CMK (cell line): ENCODE measurements at regions not wholly inside any gene's neighbourhood (a gene's known extent, or its start where the extent isn't known, plus 50 kb on each side); places are given as distances from the start of the nearest gene placed in this dataset.

Source experiments
- DNase-seq: peaks from one replicate; pipeline ENCODE4 v3.0.0-alpha.2; 2010; ENCODE audit warnings: low read depth

- no peak for DNase-seq
Observed at GRCh38 chr2:103103678-103104077, 341.8 kb downstream of the TMEM182 start.

- no peak for DNase-seq
Observed at GRCh38 chr2:103119352-103119751, 357.5 kb downstream of the TMEM182 start.

- no peak for DNase-seq
Observed at GRCh38 chr2:103121106-103121505, 359.3 kb downstream of the TMEM182 start.

GRCh38 chr2:103123516-103123915 is 361.7 kb downstream of the TMEM182 start:
- no peak for DNase-seq

- DNase-seq = no peak
Observed at GRCh38 chr2:103130857-103131256, 369.0 kb downstream of the TMEM182 start.

GRCh38 chr2:103132536-103133217 is 370.8 kb downstream of the TMEM182 start:
- DNase-seq = no peak

GRCh38 chr2:103135679-103136078 is 373.8 kb downstream of the TMEM182 start:
- no peak for DNase-seq

- no peak for DNase-seq
Observed at GRCh38 chr2:103138123-103138901, 376.5 kb downstream of the TMEM182 start.

- DNase-seq = no peak
Observed at GRCh38 chr2:103139628-103140268, 377.9 kb downstream of the TMEM182 start.

GRCh38 chr2:103144837-103145236 is 383.0 kb downstream of the TMEM182 start:
- DNase-seq = no peak

GRCh38 chr2:103145739-103146138 is 383.9 kb downstream of the TMEM182 start:
- DNase-seq = no peak

- DNase-seq = no peak
Observed at GRCh38 chr2:103151046-103151445, 389.2 kb downstream of the TMEM182 start.

GRCh38 chr2:103152556-103152955 is 390.7 kb downstream of the TMEM182 start:
- no peak for DNase-seq

GRCh38 chr2:103153580-103154284 is 391.9 kb downstream of the TMEM182 start:
- no peak for DNase-seq

GRCh38 chr2:103155308-103155707 is 393.5 kb downstream of the TMEM182 start:
- no peak for DNase-seq

GRCh38 chr2:103159018-103159417 is 397.2 kb downstream of the TMEM182 start:
- DNase-seq = no peak

- DNase-seq = peak; percentile 3
Observed at GRCh38 chr2:103161456-103162289, 399.8 kb downstream of the TMEM182 start.

- DNase-seq = no peak
Observed at GRCh38 chr2:103164748-103165147, 402.9 kb downstream of the TMEM182 start.

GRCh38 chr2:103165836-103166235 is 404.0 kb downstream of the TMEM182 start:
- no peak for DNase-seq

GRCh38 chr2:103166456-103167324 is 404.9 kb downstream of the TMEM182 start:
- DNase-seq = no peak

- DNase-seq = no peak
Observed at GRCh38 chr2:103167599-103167998, 405.8 kb downstream of the TMEM182 start.
